Activated CD4-positive, alpha-beta memory T cell treated with anti-CD3 and anti-CD28 coated beads, Interleukin-2, amount 10 ng/mL, durations not matched to agents 7 days and 5 days (primary cell): ENCODE measurements at regions not wholly inside any gene's neighbourhood (a gene's known extent, or its start where the extent isn't known, plus 50 kb on each side); places are given as distances from the start of the nearest gene placed in this dataset.

Source experiments
- CTCF ChIA-PET: fragments of 350-600 bp; sonication (Branson Sonifier 250); formaldehyde crosslinking; loops from one replicate; lab custom pipeline; 2021; ENCODE audit warnings: antibody characterized with exemption, inconsistent platforms; lab: Charles Lee
- POLR2A ChIA-PET: fragments of 350-600 bp; sonication (Branson Sonifier 250); formaldehyde crosslinking; loops from one replicate; lab custom pipeline; 2021; ENCODE audit warnings: antibody characterized with exemption; lab: Charles Lee
- DNase-seq: peaks from one replicate; pipeline ENCODE4 v3.0.0-alpha.2; 2020
- H3K27ac Mint-ChIP-seq: one replicate; pipeline ENCODE4 v1.8.0; 2021; ENCODE audit warnings: mild to moderate bottlenecking, mixed read lengths
- H3K27me3 Mint-ChIP-seq: one replicate; pipeline ENCODE4 v1.8.0; 2021; ENCODE audit warnings: mixed read lengths
- H3K36me3 Mint-ChIP-seq: one replicate; pipeline ENCODE4 v1.8.0; 2021; ENCODE audit warnings: low read depth, mixed read lengths
- H3K4me1 Mint-ChIP-seq: one replicate; pipeline ENCODE4 v1.8.0; 2021; ENCODE audit warnings: mixed read lengths
- H3K4me3 Mint-ChIP-seq: one replicate; pipeline ENCODE4 v1.8.0; 2021; ENCODE audit warnings: mild to moderate bottlenecking, mixed read lengths
- H3K9me3 Mint-ChIP-seq: one replicate; pipeline ENCODE4 v1.8.0; 2021; ENCODE audit warnings: mixed read lengths

- Mint-ChIP-seq H3K9me3 (no peaks in the 10 kb centered on the region), H3K27me3 (peaks cover 2% of the 10 kb centered on the region), H3K27ac (no peak overlapping the region), H3K4me3 (no peak overlapping the region), H3K36me3 (no peaks in the 10 kb centered on the region), H3K4me1 (no peaks in the 10 kb centered on the region)
- ChIA-PET CTCF (no interaction called here), POLR2A (no interaction called here)
- no peak for DNase-seq
Observed at GRCh38 chr5:153863951-153864350, 174.8 kb downstream of the FAM114A2 start.
